K562 (cell line): ENCODE measurements at regions not wholly inside any gene's neighbourhood (a gene's known extent, or its start where the extent isn't known, plus 50 kb on each side); places are given as distances from the start of the nearest gene placed in this dataset.

ENCODE experiments used
- ATAC-seq: fragments of 200-7000 bp; cut with Tn5 transposase; 3 replicates; pipeline ENCODE4 v1.9.1; 2020; ENCODE audit warnings: moderate library complexity
- BruUV-seq: library from RNA; stranded (reverse); fragments of 400-500 nt; replicated peaks from 2 replicates; lab custom pipeline; 2021; lab: Mats Ljungman, UMichigan
- CTCF ChIA-PET: fragments of 300-600 bp; formaldehyde crosslinking; extraction: SDS; loops from one replicate; lab custom pipeline; 2021; ENCODE audit warnings: low intra/inter-chr PET ratio; lab: Yijun Ruan, JAX
- POLR2A ChIA-PET: fragments of 300-600, 350-650 bp; sonication (Branson Sonifier 250); formaldehyde crosslinking; extraction: SDS; loops from one replicate; lab custom pipeline; 2021; ENCODE audit warnings: antibody characterized with exemption, inconsistent platforms; lab: Yijun Ruan, JAX
- DNase-seq, 4 experiments: peaks; one replicate each; pipeline versions ENCODE4 v3.0.0 to v3.0.0-alpha.2; 2011 to 2018; ENCODE audit warnings: low spot score in 3 of 4, mixed read lengths in 3 of 4; ENCODE audit errors: extremely low read depth in 1 of 4
- FAIRE-seq: peaks from 2 replicates; lab custom pipeline; 2011; peaks lifted over from hg19 to GRCh38; lab: Jason Lieb, UNC
- H2AFZ ChIP-seq: 2 replicates; pipeline ENCODE4 v1.6.0; 2011; ENCODE audit warnings: low read depth, low read length, control low read depth, inconsistent platforms
- H3K27ac ChIP-seq: fragments of 200-600 bp; 3 replicates; pipeline ENCODE4 v1.8.0; 2011; ENCODE audit warnings: low read depth, mild to moderate bottlenecking, control low read depth, inconsistent platforms, low read length, moderate library complexity, mixed read lengths; ENCODE audit errors: extremely low read depth
- H3K27me3 ChIP-seq, 2 experiments: fragments of 300-600 bp in 1 of 2; 2 replicates in 1 of 2; 3 replicates in 1 of 2; pipeline versions ENCODE4 v1.6.0 to v1.8.0; 2011; ENCODE audit warnings: inconsistent platforms in 2 of 2, low read length in 2 of 2, mild to moderate bottlenecking in 1 of 2, mixed read lengths in 1 of 2, moderate library complexity in 1 of 2; ENCODE audit not compliant: control insufficient read depth in 2 of 2, insufficient read depth in 2 of 2
- H3K36me3 ChIP-seq: fragments of 300-600 bp; 3 replicates; pipeline ENCODE4 v1.8.0; 2011; ENCODE audit warnings: mild to moderate bottlenecking, low read length, inconsistent platforms; ENCODE audit not compliant: control insufficient read depth, insufficient read depth
- H3K4me1 ChIP-seq, 2 experiments: fragments of 200-600 bp in 1 of 2; replicated peaks in 1 of 2; 2 replicates in 1 of 2; 3 replicates in 1 of 2; pipeline versions ENCODE4 v1.5.1 to v1.8.0; 2011; ENCODE audit warnings: inconsistent platforms in 2 of 2, low read length in 2 of 2, mild to moderate bottlenecking in 1 of 2, mixed read lengths in 1 of 2, moderate library complexity in 1 of 2; ENCODE audit not compliant: control insufficient read depth in 2 of 2, insufficient read depth in 2 of 2
- H3K4me2 ChIP-seq: 2 replicates; pipeline ENCODE4 v1.6.1; 2011; ENCODE audit warnings: low read length, control low read depth, inconsistent platforms, mixed read lengths; ENCODE audit not compliant: insufficient read depth
- H3K4me3 ChIP-seq: fragments of 200-600 bp; sonication (generic), shearing (Covaris generic); 2 replicates; pipeline ENCODE4 v1.5.1; 2016; ENCODE audit warnings: control low read depth, inconsistent platforms
- H3K79me2 ChIP-seq: fragments of 200-600 bp; 3 replicates; pipeline ENCODE4 v1.8.0; 2011; ENCODE audit warnings: low read length, inconsistent platforms; ENCODE audit not compliant: control insufficient read depth, insufficient read depth
- H3K9ac ChIP-seq, 2 experiments: 2 replicates each; pipeline versions ENCODE4 v1.6.0 to v1.6.1; 2011; ENCODE audit warnings: low read depth in 2 of 2, low read length in 2 of 2, control low read depth in 1 of 2, inconsistent platforms in 1 of 2, mild to moderate bottlenecking in 1 of 2, mixed read lengths in 1 of 2; ENCODE audit not compliant: insufficient read depth in 1 of 2
- H3K9me1 ChIP-seq: one replicate; pipeline ENCODE4 v1.6.0; 2011; ENCODE audit warnings: inconsistent platforms, mild to moderate bottlenecking, low read length, moderate library complexity; ENCODE audit not compliant: control insufficient read depth, insufficient read depth
- H3K9me3 ChIP-seq: replicated peaks from 2 replicates; pipeline ENCODE4 v1.5.1; 2011; ENCODE audit warnings: low read depth, low read length, inconsistent platforms; ENCODE audit not compliant: control insufficient read depth, insufficient read depth
- H4K20me1 ChIP-seq: replicated peaks from 2 replicates; pipeline ENCODE4 v1.6.1; 2011; ENCODE audit warnings: low read length, inconsistent platforms, mixed read lengths; ENCODE audit not compliant: control insufficient read depth, insufficient read depth
- BRD4 ChIP-seq: fragments of 200-600 bp; sonication (generic); IDR thresholded peaks from 2 replicates; pipeline ENCODE4 v1.6.1; 2017; ENCODE audit warnings: inconsistent platforms
- HDGF ChIP-seq: fragments of 450-650 bp; IDR thresholded peaks from 2 replicates; pipeline ENCODE4 v1.6.1; 2016
- ZBTB12 ChIP-seq: fragments of 250-450 bp; sonication (Bioruptor Pico); IDR thresholded peaks from 2 replicates; pipeline ENCODE4 v1.4.0; 2020
- ZNF431 ChIP-seq: sonication (generic); formaldehyde crosslinking; IDR thresholded peaks from 2 replicates; pipeline ENCODE4 v1.8.0; 2022; ENCODE audit warnings: mild to moderate bottlenecking, missing genetic modification reagents
- in situ Hi-C: fragments of 300-500 bp; cut with MboI; formaldehyde crosslinking; loops from 4 replicates; pipeline ENCODE4 v1.15.0; 2018; ENCODE audit warnings: inconsistent platforms, mixed read lengths
- intact Hi-C: fragments of 100-400 bp; cut with micrococcal nuclease; formaldehyde crosslinking; loops from 2 replicates; pipeline ENCODE4 v1.14.2; 2022
- TF ChIP-seq, protein P1 (sequence below): sonication (generic); formaldehyde crosslinking; IDR thresholded peaks from 2 replicates; pipeline ENCODE4 v1.8.0; 2022; ENCODE audit warnings: mild to moderate bottlenecking, missing genetic modification reagents
- TF ChIP-seq, protein P2 (sequence below): IDR thresholded peaks from 2 replicates; pipeline ENCODE4 v1.6.1; 2016; ENCODE audit warnings: missing genetic modification characterization, missing compliant biosample characterization

DNA sequence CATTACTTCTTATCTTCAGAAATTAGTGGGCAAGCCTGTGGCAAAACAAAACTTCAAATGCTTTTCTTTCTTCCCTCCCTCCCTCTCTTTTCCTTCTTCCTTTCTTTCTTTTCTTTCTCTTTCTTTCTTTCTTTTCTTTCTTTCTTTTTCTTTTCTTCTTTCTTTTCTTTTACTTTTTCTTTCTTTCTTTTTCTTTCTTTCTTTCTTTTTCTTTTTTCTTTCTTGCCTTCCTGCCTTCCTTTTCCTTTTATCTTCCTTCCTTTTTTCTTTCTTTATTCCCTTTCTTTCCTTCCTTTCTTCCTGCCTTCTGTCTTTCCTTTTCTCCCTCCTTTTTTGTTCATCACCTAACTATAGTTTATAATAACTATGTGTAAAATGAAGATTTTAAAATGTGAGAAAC is 295.1 kb downstream of the SMOC2 start:
- Histone ChIP-seq H3K27ac (no peak overlapping the region), H3K9me1 (no peaks in the 10 kb centered on the region), H3K9ac (no peak overlapping the region), H3K79me2 (no peaks in the 10 kb centered on the region), H3K36me3 (no peaks in the 10 kb centered on the region), H2AFZ (no peak overlapping the region), H3K4me2 (no peak overlapping the region), H3K4me1 (no peaks in the 10 kb centered on the region), H3K4me3 (no peak overlapping the region), H3K9me3 (no peaks in the 10 kb centered on the region; the same call in 1 of the 2 replicates), H3K27me3 (peaks cover 2 to 7% of the 10 kb centered on the region in 2 experiments; a peak in 3 of 5 replicates), H4K20me1 (no peaks in the 10 kb centered on the region)
- ChIA-PET POLR2A (no interaction called here), CTCF (no interaction called here)
- intact Hi-C loops (no loop called here), in situ Hi-C loops (no loop called here)
- TF ChIP-seq ZBTB12 (CRISPR knock-in tag) (no peak), BRD4 (no peak), ZNF431 (no peak), HDGF (no peak)
- TF ChIP-seq, protein P1, sequence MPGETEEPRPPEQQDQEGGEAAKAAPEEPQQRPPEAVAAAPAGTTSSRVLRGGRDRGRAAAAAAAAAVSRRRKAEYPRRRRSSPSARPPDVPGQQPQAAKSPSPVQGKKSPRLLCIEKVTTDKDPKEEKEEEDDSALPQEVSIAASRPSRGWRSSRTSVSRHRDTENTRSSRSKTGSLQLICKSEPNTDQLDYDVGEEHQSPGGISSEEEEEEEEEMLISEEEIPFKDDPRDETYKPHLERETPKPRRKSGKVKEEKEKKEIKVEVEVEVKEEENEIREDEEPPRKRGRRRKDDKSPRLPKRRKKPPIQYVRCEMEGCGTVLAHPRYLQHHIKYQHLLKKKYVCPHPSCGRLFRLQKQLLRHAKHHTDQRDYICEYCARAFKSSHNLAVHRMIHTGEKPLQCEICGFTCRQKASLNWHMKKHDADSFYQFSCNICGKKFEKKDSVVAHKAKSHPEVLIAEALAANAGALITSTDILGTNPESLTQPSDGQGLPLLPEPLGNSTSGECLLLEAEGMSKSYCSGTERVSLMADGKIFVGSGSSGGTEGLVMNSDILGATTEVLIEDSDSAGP (CRISPR knock-in tag), result no peak
- TF ChIP-seq, protein P2, sequence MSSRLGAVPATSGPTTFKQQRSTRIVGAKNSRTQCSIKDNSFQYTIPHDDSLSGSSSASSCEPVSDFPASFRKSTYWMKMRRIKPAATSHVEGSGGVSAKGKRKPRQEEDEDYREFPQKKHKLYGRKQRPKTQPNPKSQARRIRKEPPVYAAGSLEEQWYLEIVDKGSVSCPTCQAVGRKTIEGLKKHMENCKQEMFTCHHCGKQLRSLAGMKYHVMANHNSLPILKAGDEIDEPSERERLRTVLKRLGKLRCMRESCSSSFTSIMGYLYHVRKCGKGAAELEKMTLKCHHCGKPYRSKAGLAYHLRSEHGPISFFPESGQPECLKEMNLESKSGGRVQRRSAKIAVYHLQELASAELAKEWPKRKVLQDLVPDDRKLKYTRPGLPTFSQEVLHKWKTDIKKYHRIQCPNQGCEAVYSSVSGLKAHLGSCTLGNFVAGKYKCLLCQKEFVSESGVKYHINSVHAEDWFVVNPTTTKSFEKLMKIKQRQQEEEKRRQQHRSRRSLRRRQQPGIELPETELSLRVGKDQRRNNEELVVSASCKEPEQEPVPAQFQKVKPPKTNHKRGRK (tag), result peak; percentile 85
- ATAC-seq (no peak), FAIRE-seq (no peak), DNase-seq (no peak)
- BruUV-seq, result no TSS peak
